CD4-positive, alpha-beta memory T cell (primary cell): ENCODE measurements at regions not wholly inside any gene's neighbourhood (a gene's known extent, or its start where the extent isn't known, plus 50 kb on each side); places are given as distances from the start of the nearest gene placed in this dataset.
"Not testable (repeated sequence)": the region's sequence is repeated elsewhere in the genome, so short reads cannot be mapped to it uniquely, and the experiment has no call there.

Experiments
- CTCF ChIA-PET: fragments of 350-600 bp; sonication (Branson Sonifier 250); formaldehyde crosslinking; loops from one replicate; lab custom pipeline; 2021; ENCODE audit warnings: inconsistent platforms; ENCODE audit not compliant: partially characterized antibody; lab: Charles Lee
- POLR2A ChIA-PET: fragments of 350-600 bp; sonication (Branson Sonifier 250); formaldehyde crosslinking; loops from one replicate; lab custom pipeline; 2021; ENCODE audit not compliant: partially characterized antibody; lab: Charles Lee
- DNase-seq, 5 donors: peaks; one replicate each; pipeline versions ENCODE4 v3.0.0 to v3.0.0-alpha.2; 2020 to 2022; ENCODE audit warnings: mixed read lengths in 1 of 5
- H3K27ac ChIP-seq: one replicate; pipeline ENCODE4 v1.7.0; 2013; ENCODE audit warnings: low read depth, low read length
- H3K27me3 ChIP-seq: 2 replicates; pipeline ENCODE4 v1.7.0; 2013; ENCODE audit warnings: mild to moderate bottlenecking, low read length, moderate library complexity; ENCODE audit not compliant: insufficient read depth
- H3K36me3 ChIP-seq: 2 replicates; pipeline ENCODE4 v1.7.0; 2013; ENCODE audit warnings: mild to moderate bottlenecking, low read length, moderate library complexity; ENCODE audit not compliant: insufficient read depth
- H3K4me1 ChIP-seq: 2 replicates; pipeline ENCODE4 v1.7.0; 2013; ENCODE audit warnings: mild to moderate bottlenecking, low read length, moderate library complexity; ENCODE audit not compliant: insufficient read depth
- H3K4me3 ChIP-seq, 2 donors: one replicate each; pipeline ENCODE4 v1.7.0; 2013; ENCODE audit warnings: low read length in 2 of 2, mild to moderate bottlenecking in 1 of 2
- H3K9me3 ChIP-seq, 2 donors: one replicate each; pipeline ENCODE4 v1.7.0; 2013; ENCODE audit warnings: low read length in 2 of 2, control low read depth in 1 of 2; ENCODE audit not compliant: control insufficient read depth in 1 of 2
- H3K27ac Mint-ChIP-seq, 7 donors: one replicate each; pipeline ENCODE4 v1.8.0; 2020 to 2021; ENCODE audit warnings: mixed read lengths in 7 of 7, mild to moderate bottlenecking in 6 of 7, inconsistent platforms in 3 of 7, moderate library complexity in 3 of 7
- H3K27me3 Mint-ChIP-seq, 2 donors: one replicate each; pipeline ENCODE4 v1.8.0; 2020 to 2021; ENCODE audit warnings: mixed read lengths in 2 of 2
- H3K36me3 Mint-ChIP-seq, 2 donors: one replicate each; pipeline ENCODE4 v1.8.0; 2020 to 2021; ENCODE audit warnings: mixed read lengths in 2 of 2, inconsistent platforms in 1 of 2, mild to moderate bottlenecking in 1 of 2
- H3K4me1 Mint-ChIP-seq, 4 donors: one replicate each; pipeline ENCODE4 v1.8.0; 2020 to 2021; ENCODE audit warnings: mixed read lengths in 4 of 4, mild to moderate bottlenecking in 1 of 4
- H3K4me3 Mint-ChIP-seq, 8 donors: one replicate each; pipeline ENCODE4 v1.8.0; 2020 to 2021; ENCODE audit warnings: mixed read lengths in 8 of 8, mild to moderate bottlenecking in 7 of 8, moderate library complexity in 6 of 8, inconsistent platforms in 3 of 8
- H3K9me3 Mint-ChIP-seq, 8 donors: one replicate each; pipeline ENCODE4 v1.8.0; 2020 to 2021; ENCODE audit warnings: mixed read lengths in 8 of 8, mild to moderate bottlenecking in 5 of 8, inconsistent platforms in 3 of 8, moderate library complexity in 1 of 8
- intact Hi-C: fragments of 100-400 bp; cut with micrococcal nuclease; formaldehyde crosslinking; loops from one replicate; pipeline ENCODE4 v1.15.1; 2023

DNA sequence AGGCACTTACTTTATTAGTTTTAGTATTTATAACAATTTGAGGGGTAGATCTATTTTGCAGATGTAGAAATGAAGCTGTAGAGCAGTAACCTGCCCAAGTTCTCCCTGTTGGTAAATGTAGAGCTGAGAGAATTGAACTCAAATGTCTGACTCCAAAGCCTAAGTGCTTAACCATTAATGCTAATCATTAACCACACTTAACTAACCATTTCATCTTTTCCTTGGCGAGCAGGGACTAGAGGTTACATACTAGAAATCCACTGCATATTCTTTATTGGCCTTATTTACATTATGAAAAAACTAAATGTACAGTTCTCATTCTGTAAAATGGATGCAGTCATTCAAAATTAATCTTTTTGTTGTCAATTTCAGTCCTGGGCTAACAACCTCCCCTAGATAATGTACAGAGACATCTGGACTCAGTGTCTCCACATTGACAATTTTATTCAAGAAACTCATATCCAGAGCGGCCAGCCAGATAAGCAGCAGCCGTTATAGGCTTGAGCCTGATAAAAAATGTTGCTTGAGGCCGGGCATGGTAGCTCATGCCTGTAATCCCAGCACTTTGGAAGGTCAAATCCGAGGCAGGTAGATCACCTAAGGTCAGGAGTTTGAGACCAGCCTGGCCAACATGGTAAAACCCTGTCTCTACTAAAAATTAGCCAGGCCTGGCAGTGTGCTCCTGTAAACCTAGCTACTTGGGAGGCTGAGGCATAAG lies 76.7 kb upstream of the PICALM start:
- H3K4me1 ChIP-seq: peaks cover 43% of the 10 kb centered on the region
- Mint-ChIP-seq H3K36me3 (peaks cover 0 to 2% of the 10 kb centered on the region in 2 donors), H3K27ac (no peak overlapping the region), H3K4me1 (peaks cover 12 to 44% (median 29%) of the 10 kb centered on the region in 4 donors), H3K9me3 (no peaks in the 10 kb centered on the region), H3K4me3 (no peak overlapping the region), H3K27me3 (no peaks in the 10 kb centered on the region)
- no peak for DNase-seq
- no peaks in the 10 kb centered on the region for H3K27me3 ChIP-seq
- H3K27ac ChIP-seq: no peak overlapping the region
- no peaks in the 10 kb centered on the region for H3K9me3 ChIP-seq
- POLR2A ChIA-PET: no interaction called here
- intact Hi-C loops: no loop called here
- no peak overlapping the region for H3K4me3 ChIP-seq
- no peaks in the 10 kb centered on the region for H3K36me3 ChIP-seq
- CTCF ChIA-PET: interaction anchor here (0.8 kb wide), 1 partner anchor 48 kb away, joined by 4 read pairs; no protein-coding TSS in a partner anchor

DNA sequence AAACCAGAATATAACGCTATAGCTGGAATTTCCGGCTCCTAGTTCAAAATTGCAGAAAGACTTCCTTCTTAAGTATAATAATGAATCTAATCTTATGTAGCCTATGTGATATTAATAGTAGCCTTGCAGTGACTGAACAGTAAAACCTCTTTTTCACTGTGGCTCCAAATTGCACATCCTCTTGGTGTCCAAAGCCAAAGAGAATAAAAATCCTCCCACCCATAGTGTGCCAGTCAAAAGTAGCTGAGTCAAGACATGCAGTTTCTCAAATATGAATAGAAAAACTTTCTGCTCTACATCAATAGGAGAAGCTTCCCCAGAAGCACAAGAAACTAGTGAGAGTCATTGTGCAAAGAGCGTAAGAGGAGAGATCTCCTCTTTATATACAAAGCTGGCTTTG lies 76.0 kb upstream of the PICALM start:
- H3K4me1 ChIP-seq: peaks cover 48% of the 10 kb centered on the region
- H3K27me3 Mint-ChIP-seq: no peaks in the 10 kb centered on the region
- no peak overlapping the region for H3K27ac ChIP-seq
- H3K4me1 Mint-ChIP-seq: peaks cover 15 to 49% (median 33%) of the 10 kb centered on the region in 4 donors
- no peaks in the 10 kb centered on the region for H3K36me3 ChIP-seq
- H3K4me3 Mint-ChIP-seq: peak overlapping the region in 1 of 8 donors; percentile 69
- DNase-seq: no peak
- no peak overlapping the region for H3K4me3 ChIP-seq
- ChIA-PET POLR2A (no interaction called here), CTCF (interaction anchor here (0.8 kb wide), 1 partner anchor 49 kb away, joined by 4 read pairs; no protein-coding TSS in a partner anchor)
- H3K36me3 Mint-ChIP-seq: peaks cover 0 to 2% of the 10 kb centered on the region in 2 donors
- peak overlapping the region in 1 of 7 donors; percentile 60 for H3K27ac Mint-ChIP-seq
- H3K9me3 Mint-ChIP-seq: no peaks in the 10 kb centered on the region
- H3K27me3 ChIP-seq: no peaks in the 10 kb centered on the region
- H3K9me3 ChIP-seq: no peaks in the 10 kb centered on the region
- intact Hi-C loops: no loop called here

DNA sequence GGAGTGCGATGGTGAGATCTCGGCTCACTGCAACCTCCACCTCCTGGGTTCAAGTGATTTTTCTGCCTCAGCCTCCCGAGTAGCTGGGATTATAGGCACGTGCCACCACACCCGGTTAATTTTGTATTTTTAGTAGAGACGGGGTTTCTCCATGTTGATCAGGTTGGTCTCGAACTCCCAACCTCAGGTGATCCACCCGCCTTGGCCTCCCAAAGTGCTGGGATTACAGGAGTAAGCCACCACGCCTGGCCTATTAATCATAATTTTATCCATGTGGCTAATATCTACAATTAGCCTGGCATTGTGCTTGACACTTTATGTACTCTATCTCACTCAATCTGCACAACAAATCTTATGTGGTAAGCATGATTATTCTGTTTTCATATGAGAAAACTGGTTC lies 75.2 kb upstream of the PICALM start:
- H3K27ac Mint-ChIP-seq: peak overlapping the region in 2 of 7 donors; percentile 60 to 77
- H3K27ac ChIP-seq, H3K4me3 ChIP-seq, DNase-seq, H3K9me3 Mint-ChIP-seq, H3K9me3 ChIP-seq, H3K36me3 Mint-ChIP-seq, H3K27me3 ChIP-seq, intact Hi-C loops, H3K36me3 ChIP-seq, H3K27me3 Mint-ChIP-seq: not testable (repeated sequence)
- H3K4me1 ChIP-seq: peaks cover 56% of the 10 kb centered on the region
- CTCF ChIA-PET: interaction anchor here (1.5 kb wide), 1 partner anchor 77 kb away, joined by 4 read pairs; no protein-coding TSS in a partner anchor
- peak overlapping the region in 1 of 8 donors; percentile 69 for H3K4me3 Mint-ChIP-seq
- peaks cover 18 to 53% (median 36%) of the 10 kb centered on the region in 4 donors for H3K4me1 Mint-ChIP-seq
- POLR2A ChIA-PET: interaction anchor here (1.0 to 2.1 kb wide), 2 partner anchors 49 to 75 kb away, joined by 3 to 6 read pairs; partner anchors contain the start of gene PICALM

DNA sequence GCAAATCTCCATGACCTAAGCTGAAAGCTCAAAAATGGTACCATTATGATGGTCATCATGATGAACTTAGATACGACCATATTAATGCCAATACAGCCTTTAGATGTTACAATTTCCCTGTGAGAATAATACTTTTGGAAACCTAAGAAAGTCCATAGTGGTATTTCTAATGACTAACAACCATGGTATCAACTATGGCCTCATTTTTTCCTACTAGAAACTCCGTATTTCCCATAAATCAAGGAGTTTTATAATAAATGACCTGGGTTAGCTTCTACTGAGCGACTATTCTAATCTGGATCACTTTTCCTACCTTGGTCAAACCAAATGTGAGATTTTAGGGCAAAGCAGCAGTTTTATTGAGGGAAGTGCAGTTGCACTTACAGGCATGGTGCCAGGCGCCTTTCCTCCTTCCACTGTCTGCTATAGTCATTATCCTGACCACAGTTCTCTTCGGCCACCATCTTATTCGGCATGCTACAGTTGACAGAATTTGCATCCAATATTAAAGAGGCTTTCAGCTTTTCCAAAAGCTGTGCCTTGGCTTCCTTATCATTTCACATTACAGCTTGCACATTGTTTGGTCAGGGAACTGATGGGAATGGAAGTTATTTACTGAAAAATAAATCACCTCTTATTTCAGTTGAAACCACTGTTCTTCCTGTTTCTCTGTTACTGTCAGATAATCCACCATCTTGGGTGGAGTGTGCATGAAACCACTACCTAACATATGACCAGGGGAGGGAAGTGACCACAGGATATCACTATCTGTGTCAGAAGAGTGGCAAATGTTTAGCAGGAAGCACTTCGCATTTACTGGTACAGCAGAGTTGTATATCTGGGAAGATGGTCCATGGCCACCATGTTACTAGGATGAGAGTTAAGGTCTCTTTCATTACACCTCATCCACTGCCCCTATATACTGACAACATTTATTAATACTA lies 74.5 kb upstream of the PICALM start:
- H3K36me3 ChIP-seq: no peaks in the 10 kb centered on the region
- Mint-ChIP-seq H3K27ac (peak overlapping the region in 6 of 7 donors; percentile 32 to 87 (median 64)), H3K27me3 (no peaks in the 10 kb centered on the region), H3K4me1 (peaks cover 25 to 60% (median 43%) of the 10 kb centered on the region in 4 donors), H3K4me3 (peak overlapping the region in 7 of 8 donors; percentile 2 to 77 (median 35)), H3K9me3 (no peaks in the 10 kb centered on the region), H3K36me3 (peaks cover 0 to 2% of the 10 kb centered on the region in 2 donors)
- H3K9me3 ChIP-seq: no peaks in the 10 kb centered on the region
- H3K27ac ChIP-seq: no peak overlapping the region
- intact Hi-C loops: no loop called here
- ChIA-PET POLR2A (interaction anchor here (1.0 to 2.1 kb wide), 3 partner anchors 9 to 74 kb away, joined by 3 to 6 read pairs (median 3); partner anchors contain the start of gene PICALM), CTCF (interaction anchor here (1.3 to 1.5 kb wide), 2 partner anchors 51 to 76 kb away, joined by 4 to 6 read pairs; no protein-coding TSS in a partner anchor)
- no peak overlapping the region for H3K4me3 ChIP-seq
- peak in 2 of 5 donors; percentile 12 to 28 for DNase-seq
- H3K4me1 ChIP-seq: peaks cover 63% of the 10 kb centered on the region
- H3K27me3 ChIP-seq: no peaks in the 10 kb centered on the region

- Mint-ChIP-seq H3K27me3 (no peaks in the 10 kb centered on the region), H3K27ac (peak overlapping the region in 4 of 7 donors; percentile 5 to 75 (median 53)), H3K4me1 (peaks cover 26 to 63% (median 49%) of the 10 kb centered on the region in 4 donors), H3K9me3 (no peaks in the 10 kb centered on the region), H3K4me3 (no peak overlapping the region), H3K36me3 (peaks cover 0 to 2% of the 10 kb centered on the region in 2 donors)
- no peaks in the 10 kb centered on the region for H3K9me3 ChIP-seq
- no peak overlapping the region for H3K27ac ChIP-seq
- no peak overlapping the region for H3K4me3 ChIP-seq
- peaks cover 64% of the 10 kb centered on the region for H3K4me1 ChIP-seq
- no peaks in the 10 kb centered on the region for H3K27me3 ChIP-seq
- intact Hi-C loops: no loop called here
- POLR2A ChIA-PET: interaction anchor here (1.2 kb wide), 1 partner anchor 8 kb away, joined by 3 read pairs; no protein-coding TSS in a partner anchor
- CTCF ChIA-PET: interaction anchor here (1.1 to 1.5 kb wide), 3 partner anchors 52 to 75 kb away, joined by 3 to 6 read pairs (median 4); partner anchors contain the start of gene PICALM
- no peaks in the 10 kb centered on the region for H3K36me3 ChIP-seq
- no peak for DNase-seq
Observed at GRCh38 chr11:86142170-86142569, 73.3 kb upstream of the PICALM start.

DNA sequence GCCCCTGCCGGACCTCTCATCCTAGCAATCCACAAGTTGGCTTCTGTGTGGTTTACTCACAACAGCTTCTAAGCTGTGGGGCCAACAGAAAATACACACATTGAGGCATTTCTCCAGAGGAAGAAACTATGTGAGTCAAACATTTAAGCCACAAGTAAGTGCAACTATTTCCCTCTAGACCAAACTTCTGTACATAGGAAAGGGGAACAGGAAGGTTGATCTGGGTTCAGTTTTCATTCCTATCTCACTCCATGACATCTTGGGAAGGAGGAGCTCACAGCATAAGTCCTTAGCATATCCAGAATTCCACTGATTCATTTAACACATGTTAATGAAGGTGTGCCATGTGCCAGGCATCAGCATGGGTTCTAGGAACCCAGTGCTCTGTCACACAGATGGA lies 72.8 kb upstream of the PICALM start:
- intact Hi-C loops: no loop called here
- no peak overlapping the region for H3K4me3 Mint-ChIP-seq
- POLR2A ChIA-PET: no interaction called here
- H3K36me3 Mint-ChIP-seq: peaks cover 0 to 2% of the 10 kb centered on the region in 2 donors
- Histone ChIP-seq H3K4me1 (peaks cover 64% of the 10 kb centered on the region), H3K27me3 (no peaks in the 10 kb centered on the region), H3K4me3 (no peak overlapping the region), H3K9me3 (no peaks in the 10 kb centered on the region), H3K36me3 (no peaks in the 10 kb centered on the region), H3K27ac (no peak overlapping the region)
- H3K9me3 Mint-ChIP-seq: no peaks in the 10 kb centered on the region
- H3K27ac Mint-ChIP-seq: peak overlapping the region in 6 of 7 donors; percentile 14 to 80 (median 51)
- no peaks in the 10 kb centered on the region for H3K27me3 Mint-ChIP-seq
- CTCF ChIA-PET: interaction anchor here (1.1 kb wide), 1 partner anchor 72 kb away, joined by 3 read pairs; the partner anchor contains the start of gene PICALM
- H3K4me1 Mint-ChIP-seq: peaks cover 26 to 63% (median 49%) of the 10 kb centered on the region in 4 donors
- DNase-seq: no peak
